GM21723 (cell line): ENCODE measurements at regions not wholly inside any gene's neighbourhood (a gene's known extent, or its start where the extent isn't known, plus 50 kb on each side); places are given as distances from the start of the nearest gene placed in this dataset.

ENCODE experiments used
- ATAC-seq: cut with Tn5 transposase; IDR thresholded peaks from one replicate; pipeline ENCODE4 v1.9.1; 2021; ENCODE audit warnings: mild to moderate bottlenecking, moderate library complexity; ENCODE audit not compliant: unreplicated experiment

GRCh38 chr12:17810399-17810798, 279.6 kb downstream of the RERGL start:
- no peak for ATAC-seq

- ATAC-seq = no peak
Observed at GRCh38 chr12:17809206-17809605, 280.8 kb downstream of the RERGL start.

GRCh38 chr12:17802657-17803641, 287.0 kb downstream of the RERGL start:
- ATAC-seq = no peak

- no peak for ATAC-seq
Observed at GRCh38 chr12:17793854-17794253, 296.1 kb downstream of the RERGL start.

GRCh38 chr12:17778242-17778641, 311.8 kb downstream of the RERGL start:
- ATAC-seq = no peak

- ATAC-seq = no peak
Observed at GRCh38 chr12:17763366-17763765, 326.6 kb downstream of the RERGL start.

- no peak for ATAC-seq
Observed at GRCh38 chr12:17759982-17760381, 330.0 kb downstream of the RERGL start.
